ENCODE measurements at regions not wholly inside any gene's neighbourhood (a gene's known extent, or its start where the extent isn't known, plus 50 kb on each side); places are given as distances from the start of the nearest gene placed in this dataset.
A peak's percentile ranks its signal among the peaks of the same experiment; 100 is the strongest.

DNA sequence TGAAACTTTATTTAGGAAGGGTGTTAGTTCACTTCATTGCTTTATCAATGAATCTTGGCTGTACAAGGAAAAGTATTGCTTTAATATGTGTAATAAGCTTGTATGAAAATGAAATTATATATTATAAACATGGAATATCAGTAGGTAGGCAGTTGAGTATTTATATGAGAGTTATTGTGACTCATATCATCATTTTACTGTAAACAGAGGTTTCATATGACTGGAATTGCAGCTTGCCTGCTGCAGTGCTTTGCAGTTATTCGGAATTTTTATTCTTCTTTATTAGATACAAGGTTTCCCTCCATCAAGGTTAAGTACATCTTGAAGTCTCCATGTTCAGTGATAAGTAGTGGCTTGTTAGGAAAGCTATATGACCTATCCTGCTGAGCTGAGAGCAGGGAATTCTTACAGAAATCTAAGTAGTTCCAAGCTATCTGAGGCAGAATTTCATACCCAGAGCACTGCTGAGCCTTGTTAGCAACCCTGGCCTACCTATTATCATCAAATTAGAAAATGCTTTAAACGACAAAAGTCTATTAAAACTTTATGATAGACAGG, 111.2 kb downstream of the MGST1 start:
- WGBS (ENCODE audit: insufficient coverage): no CpG with 5 or more reads among the region's 2 CpGs
- Histone ChIP-seq H3K9me3 (ENCODE audit: control insufficient read depth, insufficient read depth, low read length) (no peaks in the 10 kb centered on the region), H3K4me1 (ENCODE audit: control insufficient read depth, insufficient read depth, low read length) (no peaks in the 10 kb centered on the region), H3K27ac (ENCODE audit: low read depth, low read length) (no peak overlapping the region), H3K27me3 (ENCODE audit: control insufficient read depth, insufficient read depth, low read length) (no peaks in the 10 kb centered on the region), H3K4me3 (ENCODE audit: low read depth, low read length) (no peak overlapping the region), H3K36me3 (ENCODE audit: control insufficient read depth, insufficient read depth, low read length) (no peaks in the 10 kb centered on the region)
- no peak for DNase-seq (ENCODE audit: low read depth in 4 of 6, low spot score in 6 of 6)

GRCh38 chr12:16467272-16467671, 119.8 kb downstream of the MGST1 start:
- H3K4me3 ChIP-seq (ENCODE audit: low read depth, low read length): no peak overlapping the region
- H3K9me3 ChIP-seq (ENCODE audit: control insufficient read depth, insufficient read depth, low read length): no peaks in the 10 kb centered on the region
- H3K36me3 ChIP-seq (ENCODE audit: control insufficient read depth, insufficient read depth, low read length): no peaks in the 10 kb centered on the region
- no peaks in the 10 kb centered on the region for H3K4me1 ChIP-seq (ENCODE audit: control insufficient read depth, insufficient read depth, low read length)
- no peak overlapping the region for H3K27ac ChIP-seq (ENCODE audit: low read depth, low read length)
- DNase-seq (ENCODE audit: low read depth in 4 of 6, low spot score in 6 of 6): no peak
- H3K27me3 ChIP-seq (ENCODE audit: control insufficient read depth, insufficient read depth, low read length): no peaks in the 10 kb centered on the region

DNA sequence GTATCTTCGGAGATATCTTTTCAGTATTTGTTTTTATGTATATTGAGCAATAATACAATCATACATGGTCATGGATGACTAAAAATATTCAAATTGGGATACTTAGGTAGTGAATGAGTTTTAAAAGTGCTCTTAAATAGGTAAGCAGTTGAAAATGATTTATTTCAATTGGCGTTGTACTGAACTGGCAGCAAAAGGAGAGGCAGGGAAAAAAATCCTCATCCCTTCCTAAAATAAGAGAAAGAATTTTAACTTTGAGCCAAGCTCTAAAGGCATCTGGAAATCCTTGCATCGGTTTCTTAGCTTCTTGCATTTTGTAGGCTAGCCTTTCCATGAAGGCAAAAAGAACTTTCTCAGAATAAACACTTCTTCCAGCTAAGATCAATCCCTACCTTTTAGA, 125.2 kb downstream of the MGST1 start:
- Histone ChIP-seq H3K9me3 (ENCODE audit: control insufficient read depth, insufficient read depth, low read length) (no peaks in the 10 kb centered on the region), H3K4me1 (ENCODE audit: control insufficient read depth, insufficient read depth, low read length) (no peaks in the 10 kb centered on the region), H3K36me3 (ENCODE audit: control insufficient read depth, insufficient read depth, low read length) (no peaks in the 10 kb centered on the region), H3K4me3 (ENCODE audit: low read depth, low read length) (no peak overlapping the region), H3K27me3 (ENCODE audit: control insufficient read depth, insufficient read depth, low read length) (no peaks in the 10 kb centered on the region), H3K27ac (ENCODE audit: low read depth, low read length) (no peak overlapping the region)
- WGBS (ENCODE audit: insufficient coverage): 73% methylated on average over 1 of the region's 3 CpGs
- DNase-seq (ENCODE audit: low read depth in 4 of 6, low spot score in 6 of 6): no peak

DNA sequence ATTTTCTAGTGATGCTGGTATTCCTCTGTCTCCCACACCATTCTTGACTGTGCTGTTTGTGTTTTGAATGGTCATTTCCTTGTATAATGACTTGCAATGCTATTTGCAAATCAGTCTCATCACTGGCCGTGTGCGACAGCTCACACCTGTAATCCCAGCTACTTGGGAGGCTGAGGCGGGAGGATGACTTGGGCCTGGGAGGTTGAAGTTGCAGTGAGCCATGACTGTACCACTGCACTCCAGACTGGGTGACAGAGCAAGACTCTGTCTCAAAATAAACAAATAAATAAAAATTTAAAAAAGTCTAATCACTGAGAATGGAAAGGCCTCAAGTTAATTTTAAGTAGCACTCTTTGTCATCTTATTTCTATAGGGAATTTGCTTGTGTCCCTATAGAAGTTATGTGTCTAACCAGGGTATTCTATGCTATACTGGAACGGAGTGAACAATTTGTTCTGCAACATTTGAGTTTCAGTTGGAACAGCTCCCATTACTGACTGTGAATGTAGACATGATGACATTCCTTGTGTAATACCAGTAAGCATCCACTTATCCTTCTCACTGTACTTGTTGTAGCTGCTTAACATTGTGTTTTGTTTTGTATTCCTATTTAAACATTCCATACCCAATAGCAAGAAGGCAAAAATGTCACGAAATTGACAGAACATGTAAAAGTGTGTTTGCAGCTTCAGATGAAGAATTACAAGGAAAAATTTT, 126.3 kb downstream of the MGST1 start:
- Histone ChIP-seq H3K4me3 (ENCODE audit: low read depth, low read length) (no peak overlapping the region), H3K36me3 (ENCODE audit: control insufficient read depth, insufficient read depth, low read length) (no peaks in the 10 kb centered on the region), H3K27me3 (ENCODE audit: control insufficient read depth, insufficient read depth, low read length) (no peaks in the 10 kb centered on the region), H3K4me1 (ENCODE audit: control insufficient read depth, insufficient read depth, low read length) (no peaks in the 10 kb centered on the region), H3K9me3 (ENCODE audit: control insufficient read depth, insufficient read depth, low read length) (no peaks in the 10 kb centered on the region), H3K27ac (ENCODE audit: low read depth, low read length) (no peak overlapping the region)
- 89% methylated on average over 3 of the region's 5 CpGs for WGBS (ENCODE audit: insufficient coverage)
- DNase-seq (ENCODE audit: low read depth in 4 of 6, low spot score in 6 of 6): peak in 2 of 6 donors; percentile 5 to 42

- H3K36me3 ChIP-seq (ENCODE audit: control insufficient read depth, insufficient read depth, low read length): no peaks in the 10 kb centered on the region
- no peak overlapping the region for H3K4me3 ChIP-seq (ENCODE audit: low read depth, low read length)
- peak in 2 of 6 donors; percentile 7 to 54 for DNase-seq (ENCODE audit: low read depth in 4 of 6, low spot score in 6 of 6)
- H3K9me3 ChIP-seq (ENCODE audit: control insufficient read depth, insufficient read depth, low read length): no peaks in the 10 kb centered on the region
- no peaks in the 10 kb centered on the region for H3K27me3 ChIP-seq (ENCODE audit: control insufficient read depth, insufficient read depth, low read length)
- 13% methylated on average over 2 of the region's 2 CpGs for WGBS (ENCODE audit: insufficient coverage)
- H3K27ac ChIP-seq (ENCODE audit: low read depth, low read length): no peak overlapping the region
- H3K4me1 ChIP-seq (ENCODE audit: control insufficient read depth, insufficient read depth, low read length): no peaks in the 10 kb centered on the region
These were observed 127.4 kb downstream of the MGST1 start for GRCh38 chr12:16474801-16475200.

DNA sequence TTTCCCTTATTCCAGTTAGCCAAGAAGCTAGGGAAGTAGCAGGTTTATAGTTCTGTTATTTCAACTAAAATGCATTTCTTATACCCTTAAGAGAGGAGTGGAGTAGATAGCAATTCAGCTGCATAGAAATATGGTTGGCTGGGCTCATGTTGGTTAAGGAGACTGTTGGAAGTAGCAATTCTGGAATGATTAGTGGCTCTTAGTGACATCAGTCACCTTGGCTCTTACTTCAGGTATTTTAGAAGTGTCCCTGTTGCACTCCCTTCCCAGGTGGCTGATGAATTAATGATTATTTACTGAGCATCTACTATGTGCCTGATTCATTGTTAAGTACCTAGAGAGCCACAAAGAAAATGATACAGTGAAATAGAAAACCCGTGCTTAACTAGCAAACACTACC, 128.1 kb downstream of the MGST1 start:
- no CpG with 5 or more reads among the region's 1 CpG for WGBS (ENCODE audit: insufficient coverage)
- Histone ChIP-seq H3K27me3 (ENCODE audit: control insufficient read depth, insufficient read depth, low read length) (no peaks in the 10 kb centered on the region), H3K4me3 (ENCODE audit: low read depth, low read length) (no peak overlapping the region), H3K9me3 (ENCODE audit: control insufficient read depth, insufficient read depth, low read length) (no peaks in the 10 kb centered on the region), H3K36me3 (ENCODE audit: control insufficient read depth, insufficient read depth, low read length) (no peaks in the 10 kb centered on the region), H3K27ac (ENCODE audit: low read depth, low read length) (no peak overlapping the region), H3K4me1 (ENCODE audit: control insufficient read depth, insufficient read depth, low read length) (no peaks in the 10 kb centered on the region)
- DNase-seq (ENCODE audit: low read depth in 4 of 6, low spot score in 6 of 6): no peak

DNA sequence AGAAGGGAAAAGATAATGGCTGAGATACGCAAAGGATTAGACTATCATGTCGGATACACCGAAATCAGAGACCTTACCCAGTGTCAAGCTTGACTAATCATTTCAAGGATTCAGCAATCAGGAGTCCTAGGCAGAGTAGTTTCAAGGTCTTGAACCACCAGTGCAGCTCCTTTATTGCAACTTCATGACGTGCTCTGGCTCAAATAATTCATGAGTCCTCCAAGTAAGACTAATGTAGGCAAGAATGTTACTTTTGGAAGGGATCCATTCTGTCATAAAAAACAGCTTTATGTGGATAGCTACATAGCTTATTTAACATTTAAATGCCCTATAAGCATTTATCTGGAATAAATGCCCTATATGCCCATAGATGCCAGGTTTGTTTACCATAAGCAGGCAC, 123.2 kb downstream of the LMO3 start:
- no peak overlapping the region for H3K27ac ChIP-seq (ENCODE audit: low read depth, low read length)
- DNase-seq (ENCODE audit: low read depth in 4 of 6, low spot score in 6 of 6): no peak
- H3K36me3 ChIP-seq (ENCODE audit: control insufficient read depth, insufficient read depth, low read length): no peaks in the 10 kb centered on the region
- no peak overlapping the region for H3K4me3 ChIP-seq (ENCODE audit: low read depth, low read length)
- WGBS (ENCODE audit: insufficient coverage): 100% methylated on average over 3 of the region's 4 CpGs
- no peaks in the 10 kb centered on the region for H3K9me3 ChIP-seq (ENCODE audit: control insufficient read depth, insufficient read depth, low read length)
- no peaks in the 10 kb centered on the region for H3K27me3 ChIP-seq (ENCODE audit: control insufficient read depth, insufficient read depth, low read length)
- no peaks in the 10 kb centered on the region for H3K4me1 ChIP-seq (ENCODE audit: control insufficient read depth, insufficient read depth, low read length)

DNA sequence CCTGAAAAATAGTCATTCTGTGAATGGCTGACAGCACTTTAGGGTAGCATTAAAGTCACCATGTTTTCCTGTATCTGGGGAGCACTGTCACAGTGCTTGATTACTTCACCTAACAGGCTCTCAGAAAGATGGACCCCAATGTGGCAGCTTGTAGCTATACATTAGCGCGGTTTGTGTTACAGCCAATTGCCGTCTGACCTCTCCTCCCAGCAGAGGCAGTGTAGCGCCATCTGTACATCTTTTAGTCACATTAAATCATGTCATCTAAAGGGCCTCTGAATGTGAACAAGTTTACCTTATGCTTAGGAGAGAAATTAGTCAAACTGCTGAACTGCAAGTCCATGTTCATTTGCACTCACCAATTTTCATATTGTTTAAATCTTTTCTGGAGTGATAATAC, 113.7 kb downstream of the LMO3 start:
- 88% methylated on average over 3 of the region's 4 CpGs for WGBS (ENCODE audit: insufficient coverage)
- no peak for DNase-seq (ENCODE audit: low read depth in 4 of 6, low spot score in 6 of 6)
- H3K27me3 ChIP-seq (ENCODE audit: control insufficient read depth, insufficient read depth, low read length): no peaks in the 10 kb centered on the region
- H3K4me3 ChIP-seq (ENCODE audit: low read depth, low read length): no peak overlapping the region
- H3K27ac ChIP-seq (ENCODE audit: low read depth, low read length): no peak overlapping the region
- H3K9me3 ChIP-seq (ENCODE audit: control insufficient read depth, insufficient read depth, low read length): no peaks in the 10 kb centered on the region
- H3K36me3 ChIP-seq (ENCODE audit: control insufficient read depth, insufficient read depth, low read length): no peaks in the 10 kb centered on the region
- no peaks in the 10 kb centered on the region for H3K4me1 ChIP-seq (ENCODE audit: control insufficient read depth, insufficient read depth, low read length)

- no peak for DNase-seq (ENCODE audit: low read depth in 4 of 6, low spot score in 6 of 6)
- no CpG with 5 or more reads among the region's 4 CpGs for WGBS (ENCODE audit: insufficient coverage)
- H3K27ac ChIP-seq (ENCODE audit: low read depth, low read length): no peak overlapping the region
- no peaks in the 10 kb centered on the region for H3K36me3 ChIP-seq (ENCODE audit: control insufficient read depth, insufficient read depth, low read length)
- H3K4me1 ChIP-seq (ENCODE audit: control insufficient read depth, insufficient read depth, low read length): no peaks in the 10 kb centered on the region
- no peaks in the 10 kb centered on the region for H3K9me3 ChIP-seq (ENCODE audit: control insufficient read depth, insufficient read depth, low read length)
- H3K27me3 ChIP-seq (ENCODE audit: control insufficient read depth, insufficient read depth, low read length): no peaks in the 10 kb centered on the region
- H3K4me3 ChIP-seq (ENCODE audit: low read depth, low read length): no peak overlapping the region
These were observed 112.9 kb downstream of the LMO3 start for GRCh38 chr12:16492820-16493797.
